ENCODE measurements at regions not wholly inside any gene's neighbourhood (a gene's known extent, or its start where the extent isn't known, plus 50 kb on each side); places are given as distances from the start of the nearest gene placed in this dataset.

DNA sequence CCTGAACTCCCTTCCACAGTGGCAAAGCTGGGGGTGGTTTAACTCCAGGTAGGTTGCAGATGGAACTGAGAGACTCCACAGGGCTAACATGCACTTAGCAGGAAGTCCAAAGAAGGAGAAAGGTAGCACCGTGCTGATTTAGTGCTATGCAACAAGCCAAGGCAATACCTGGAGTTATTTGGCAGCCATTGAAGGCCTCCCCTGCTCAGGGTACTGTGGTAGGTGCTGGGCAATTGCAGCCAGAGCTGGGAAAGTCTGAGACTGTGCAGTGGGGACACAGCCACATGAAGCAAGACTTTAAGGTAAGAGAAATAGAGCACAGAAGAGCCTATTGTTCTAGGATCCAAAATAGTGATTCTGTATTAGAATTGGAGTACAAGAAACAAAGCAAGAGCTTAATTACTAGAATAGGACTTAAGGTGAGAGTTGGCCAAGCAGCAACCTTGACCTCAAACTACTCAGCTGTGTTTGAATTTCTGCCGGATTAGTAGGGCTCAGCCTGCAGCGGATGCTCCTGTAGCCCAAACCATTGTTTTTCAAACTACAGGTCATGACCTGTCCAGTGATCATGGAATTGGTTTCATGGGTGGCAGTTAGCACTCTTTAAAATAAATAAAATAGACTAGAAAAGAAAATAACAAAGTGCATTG lies 80.8 kb upstream of the STMND1 start (continued):
- TF ChIP-seq, protein P1, sequence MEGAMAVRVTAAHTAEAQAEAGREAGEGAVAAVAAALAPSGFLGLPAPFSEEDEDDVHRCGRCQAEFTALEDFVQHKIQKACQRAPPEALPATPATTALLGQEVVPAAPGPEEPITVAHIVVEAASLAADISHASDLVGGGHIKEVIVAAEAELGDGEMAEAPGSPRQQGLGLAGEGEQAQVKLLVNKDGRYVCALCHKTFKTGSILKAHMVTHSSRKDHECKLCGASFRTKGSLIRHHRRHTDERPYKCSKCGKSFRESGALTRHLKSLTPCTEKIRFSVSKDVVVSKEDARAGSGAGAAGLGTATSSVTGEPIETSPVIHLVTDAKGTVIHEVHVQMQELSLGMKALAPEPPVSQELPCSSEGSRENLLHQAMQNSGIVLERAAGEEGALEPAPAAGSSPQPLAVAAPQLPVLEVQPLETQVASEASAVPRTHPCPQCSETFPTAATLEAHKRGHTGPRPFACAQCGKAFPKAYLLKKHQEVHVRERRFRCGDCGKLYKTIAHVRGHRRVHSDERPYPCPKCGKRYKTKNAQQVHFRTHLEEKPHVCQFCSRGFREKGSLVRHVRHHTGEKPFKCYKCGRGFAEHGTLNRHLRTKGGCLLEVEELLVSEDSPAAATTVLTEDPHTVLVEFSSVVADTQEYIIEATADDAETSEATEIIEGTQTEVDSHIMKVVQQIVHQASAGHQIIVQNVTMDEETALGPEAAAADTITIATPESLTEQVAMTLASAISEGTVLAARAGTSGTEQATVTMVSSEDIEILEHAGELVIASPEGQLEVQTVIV (IDR thresholded peaks at IDR 0.05; ENCODE audit: borderline replicate concordance, partially characterized antibody), result no peak
- TF ChIP-seq, protein P2, sequence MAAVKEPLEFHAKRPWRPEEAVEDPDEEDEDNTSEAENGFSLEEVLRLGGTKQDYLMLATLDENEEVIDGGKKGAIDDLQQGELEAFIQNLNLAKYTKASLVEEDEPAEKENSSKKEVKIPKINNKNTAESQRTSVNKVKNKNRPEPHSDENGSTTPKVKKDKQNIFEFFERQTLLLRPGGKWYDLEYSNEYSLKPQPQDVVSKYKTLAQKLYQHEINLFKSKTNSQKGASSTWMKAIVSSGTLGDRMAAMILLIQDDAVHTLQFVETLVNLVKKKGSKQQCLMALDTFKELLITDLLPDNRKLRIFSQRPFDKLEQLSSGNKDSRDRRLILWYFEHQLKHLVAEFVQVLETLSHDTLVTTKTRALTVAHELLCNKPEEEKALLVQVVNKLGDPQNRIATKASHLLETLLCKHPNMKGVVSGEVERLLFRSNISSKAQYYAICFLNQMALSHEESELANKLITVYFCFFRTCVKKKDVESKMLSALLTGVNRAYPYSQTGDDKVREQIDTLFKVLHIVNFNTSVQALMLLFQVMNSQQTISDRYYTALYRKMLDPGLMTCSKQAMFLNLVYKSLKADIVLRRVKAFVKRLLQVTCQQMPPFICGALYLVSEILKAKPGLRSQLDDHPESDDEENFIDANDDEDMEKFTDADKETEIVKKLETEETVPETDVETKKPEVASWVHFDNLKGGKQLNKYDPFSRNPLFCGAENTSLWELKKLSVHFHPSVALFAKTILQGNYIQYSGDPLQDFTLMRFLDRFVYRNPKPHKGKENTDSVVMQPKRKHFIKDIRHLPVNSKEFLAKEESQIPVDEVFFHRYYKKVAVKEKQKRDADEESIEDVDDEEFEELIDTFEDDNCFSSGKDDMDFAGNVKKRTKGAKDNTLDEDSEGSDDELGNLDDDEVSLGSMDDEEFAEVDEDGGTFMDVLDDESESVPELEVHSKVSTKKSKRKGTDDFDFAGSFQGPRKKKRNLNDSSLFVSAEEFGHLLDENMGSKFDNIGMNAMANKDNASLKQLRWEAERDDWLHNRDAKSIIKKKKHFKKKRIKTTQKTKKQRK (IDR thresholded peaks at IDR 0.05; ENCODE audit: low read depth, low read length), result no peak
- no peak for TF ChIP-seq ZBED1 (IDR thresholded peaks at IDR 0.05; ENCODE audit: borderline replicate concordance)
- TF ChIP-seq, protein P3, sequence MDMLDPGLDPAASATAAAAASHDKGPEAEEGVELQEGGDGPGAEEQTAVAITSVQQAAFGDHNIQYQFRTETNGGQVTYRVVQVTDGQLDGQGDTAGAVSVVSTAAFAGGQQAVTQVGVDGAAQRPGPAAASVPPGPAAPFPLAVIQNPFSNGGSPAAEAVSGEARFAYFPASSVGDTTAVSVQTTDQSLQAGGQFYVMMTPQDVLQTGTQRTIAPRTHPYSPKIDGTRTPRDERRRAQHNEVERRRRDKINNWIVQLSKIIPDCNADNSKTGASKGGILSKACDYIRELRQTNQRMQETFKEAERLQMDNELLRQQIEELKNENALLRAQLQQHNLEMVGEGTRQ (IDR thresholded peaks at IDR 0.05; ENCODE audit: borderline replicate concordance, low read depth, low read length), result no peak

DNA sequence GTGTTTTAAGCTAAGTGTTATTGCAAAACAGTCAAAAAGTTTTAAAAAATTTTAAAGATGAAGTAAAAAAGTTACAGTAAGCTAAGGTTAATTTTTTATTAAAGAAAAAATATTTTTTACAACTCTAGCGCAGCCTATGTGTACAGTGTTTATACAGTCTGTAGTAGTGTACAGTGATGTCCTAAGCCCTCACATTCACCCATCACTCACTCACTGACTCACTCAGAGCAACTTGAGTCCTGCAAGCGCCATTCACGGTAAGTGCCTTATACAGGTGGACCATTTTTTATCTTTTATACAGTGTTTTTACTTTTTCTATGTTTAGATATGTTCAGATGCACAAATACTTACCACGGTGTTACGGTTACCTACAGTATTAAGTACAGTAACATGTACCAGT lies 83.4 kb upstream of the STMND1 start:
- Histone ChIP-seq H3K4me1 (ENCODE audit: control insufficient read depth, insufficient read depth, low read length) (no peaks in the 10 kb centered on the region), H3K27me3 (replicated peaks in 1 of 2; ENCODE audit: control insufficient read depth in 2 of 2, insufficient read depth in 2 of 2, low read length in 1 of 2) (no peaks in the 10 kb centered on the region; a peak in 1 of 4 replicates), H3K27ac (ENCODE audit: control insufficient read depth, insufficient read depth) (no peak overlapping the region), H3K4me2 (ENCODE audit: control insufficient read depth, insufficient read depth) (no peak overlapping the region), H3K9ac (ENCODE audit: control insufficient read depth, insufficient read depth, low read length) (no peak overlapping the region), H3K36me3 (ENCODE audit: control insufficient read depth in 2 of 2, insufficient read depth in 2 of 2, low read length in 1 of 2) (no peaks in the 10 kb centered on the region), H3K9me3 (replicated peaks; ENCODE audit: control insufficient read depth, insufficient read depth, low read length) (peaks cover 2% of the 10 kb centered on the region; the same call in 2 of the 3 replicates), H4K20me1 (ENCODE audit: control insufficient read depth, insufficient read depth) (no peaks in the 10 kb centered on the region), H3K4me3 (no peak overlapping the region), H2AFZ (ENCODE audit: control insufficient read depth, low read depth, low read length) (no peak overlapping the region), H3K79me2 (ENCODE audit: control insufficient read depth, insufficient read depth, low read length) (no peaks in the 10 kb centered on the region)
- 70% methylated on average over 5 of the region's 5 CpGs for WGBS (ENCODE audit: insufficient coverage, insufficient replicate concordance, low lambda C conversion rate, missing lambda C conversion rate)
- in situ Hi-C loops (cut with MboI) (no loop called here), intact Hi-C loops (cut with micrococcal nuclease; ENCODE audit: unreplicated experiment) (no loop called here)
- ATAC-seq (no peak), DNase-seq (ENCODE audit: low read depth, low spot score) (no peak), FAIRE-seq (no peak)
- ChIA-PET CTCF (no interaction called here), POLR2A (no interaction called here), RAD21 (ENCODE audit: unreplicated experiment) (no interaction called here), SMC1A (ENCODE audit: uncharacterized antibody, unreplicated experiment) (no interaction called here)
- BruUV-seq (replicated peaks), result no TSS peak
- TF ChIP-seq HDAC2 (IDR thresholded peaks at IDR 0.05) (no peak), SUPT20H (IDR thresholded peaks at IDR 0.05; ENCODE audit: borderline replicate concordance, control insufficient read depth, low read depth, low read length) (no peak), RCOR1 (conservative IDR thresholded peaks at IDR 0.05; ENCODE audit: low read depth, low read length) (no peak), JUNB (IDR thresholded peaks at IDR 0.05) (no peak)
- TF ChIP-seq, protein P4, sequence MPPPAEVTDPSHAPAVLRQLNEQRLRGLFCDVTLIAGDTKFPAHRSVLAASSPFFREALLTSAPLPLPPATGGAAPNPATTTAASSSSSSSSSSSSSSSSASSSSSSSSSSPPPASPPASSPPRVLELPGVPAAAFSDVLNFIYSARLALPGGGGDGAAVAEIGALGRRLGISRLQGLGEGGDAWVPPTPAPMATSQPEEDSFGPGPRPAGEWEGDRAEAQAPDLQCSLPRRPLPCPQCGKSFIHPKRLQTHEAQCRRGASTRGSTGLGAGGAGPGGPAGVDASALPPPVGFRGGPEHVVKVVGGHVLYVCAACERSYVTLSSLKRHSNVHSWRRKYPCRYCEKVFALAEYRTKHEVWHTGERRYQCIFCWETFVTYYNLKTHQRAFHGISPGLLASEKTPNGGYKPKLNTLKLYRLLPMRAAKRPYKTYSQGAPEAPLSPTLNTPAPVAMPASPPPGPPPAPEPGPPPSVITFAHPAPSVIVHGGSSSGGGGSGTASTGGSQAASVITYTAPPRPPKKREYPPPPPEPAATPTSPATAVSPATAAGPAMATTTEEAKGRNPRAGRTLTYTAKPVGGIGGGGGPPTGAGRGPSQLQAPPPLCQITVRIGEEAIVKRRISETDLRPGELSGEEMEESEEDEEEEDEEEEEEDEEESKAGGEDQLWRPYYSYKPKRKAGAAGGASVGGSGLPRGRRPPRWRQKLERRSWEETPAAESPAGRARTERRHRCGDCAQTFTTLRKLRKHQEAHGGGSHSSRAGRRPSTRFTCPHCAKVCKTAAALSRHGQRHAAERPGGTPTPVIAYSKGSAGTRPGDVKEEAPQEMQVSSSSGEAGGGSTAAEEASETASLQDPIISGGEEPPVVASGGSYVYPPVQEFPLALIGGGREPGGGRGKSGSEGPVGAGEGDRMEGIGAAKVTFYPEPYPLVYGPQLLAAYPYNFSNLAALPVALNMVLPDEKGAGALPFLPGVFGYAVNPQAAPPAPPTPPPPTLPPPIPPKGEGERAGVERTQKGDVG (CRISPR knock-in tag; IDR thresholded peaks at IDR 0.05), result no peak
